GM21367 (cell line): ENCODE measurements at regions not wholly inside any gene's neighbourhood (a gene's known extent, or its start where the extent isn't known, plus 50 kb on each side); places are given as distances from the start of the nearest gene placed in this dataset.
"Not testable (repeated sequence)": the region's sequence is repeated elsewhere in the genome, so short reads cannot be mapped to it uniquely, and the experiment has no call there.

Experiments
- ATAC-seq: cut with Tn5 transposase; IDR thresholded peaks from one replicate; pipeline ENCODE4 v1.9.1; 2021; ENCODE audit not compliant: unreplicated experiment

- not testable (repeated sequence) for ATAC-seq
These were observed 158.6 kb downstream of the ALDH8A1 start for GRCh38 chr6:134791243-134791843.

- no peak for ATAC-seq
These were observed 162.5 kb downstream of the ALDH8A1 start for GRCh38 chr6:134787261-134787877.

- no peak for ATAC-seq
These were observed 165.6 kb downstream of the ALDH8A1 start for GRCh38 chr6:134784336-134784735.

GRCh38 chr6:134778431-134778830 lies 171.5 kb downstream of the ALDH8A1 start:
- ATAC-seq, result no peak

GRCh38 chr6:134774201-134774638 lies 175.7 kb downstream of the ALDH8A1 start:
- ATAC-seq, result no peak

- ATAC-seq, result no peak
These were observed 177.1 kb downstream of the ALDH8A1 start for GRCh38 chr6:134772671-134773360.

GRCh38 chr6:134768931-134769330 lies 181.0 kb downstream of the ALDH8A1 start:
- ATAC-seq, result no peak

- no peak for ATAC-seq
These were observed 183.4 kb downstream of the ALDH8A1 start for GRCh38 chr6:134766497-134766896.

- ATAC-seq, result no peak
These were observed 185.2 kb downstream of the ALDH8A1 start for GRCh38 chr6:134764741-134765140.

GRCh38 chr6:134763575-134763974 lies 186.3 kb downstream of the ALDH8A1 start:
- not testable (repeated sequence) for ATAC-seq

- ATAC-seq, result no peak
These were observed 191.3 kb downstream of the ALDH8A1 start for GRCh38 chr6:134758621-134759020.

- no peak for ATAC-seq
These were observed 192.0 kb downstream of the ALDH8A1 start for GRCh38 chr6:134757911-134758361.

GRCh38 chr6:134756374-134757025 lies 193.4 kb downstream of the ALDH8A1 start:
- no peak for ATAC-seq

GRCh38 chr6:134754013-134754690 lies 195.7 kb downstream of the ALDH8A1 start:
- ATAC-seq, result no peak

GRCh38 chr6:134753001-134753400 lies 196.9 kb downstream of the ALDH8A1 start:
- no peak for ATAC-seq

- ATAC-seq, result no peak
These were observed 197.5 kb downstream of the ALDH8A1 start for GRCh38 chr6:134752445-134752844.

GRCh38 chr6:134750669-134751068 lies 199.2 kb downstream of the ALDH8A1 start:
- ATAC-seq, result no peak

GRCh38 chr6:134748484-134748883 lies 201.4 kb downstream of the ALDH8A1 start:
- ATAC-seq, result no peak

- ATAC-seq, result not testable (repeated sequence)
These were observed 202.7 kb downstream of the ALDH8A1 start for GRCh38 chr6:134747197-134747596.

- ATAC-seq, result no peak
These were observed 203.8 kb downstream of the ALDH8A1 start for GRCh38 chr6:134746140-134746539.

- ATAC-seq, result not testable (repeated sequence)
These were observed 204.7 kb downstream of the ALDH8A1 start for GRCh38 chr6:134745192-134745591.
